ENCODE measurements at regions not wholly inside any gene's neighbourhood (a gene's known extent, or its start where the extent isn't known, plus 50 kb on each side); places are given as distances from the start of the nearest gene placed in this dataset.

DNA sequence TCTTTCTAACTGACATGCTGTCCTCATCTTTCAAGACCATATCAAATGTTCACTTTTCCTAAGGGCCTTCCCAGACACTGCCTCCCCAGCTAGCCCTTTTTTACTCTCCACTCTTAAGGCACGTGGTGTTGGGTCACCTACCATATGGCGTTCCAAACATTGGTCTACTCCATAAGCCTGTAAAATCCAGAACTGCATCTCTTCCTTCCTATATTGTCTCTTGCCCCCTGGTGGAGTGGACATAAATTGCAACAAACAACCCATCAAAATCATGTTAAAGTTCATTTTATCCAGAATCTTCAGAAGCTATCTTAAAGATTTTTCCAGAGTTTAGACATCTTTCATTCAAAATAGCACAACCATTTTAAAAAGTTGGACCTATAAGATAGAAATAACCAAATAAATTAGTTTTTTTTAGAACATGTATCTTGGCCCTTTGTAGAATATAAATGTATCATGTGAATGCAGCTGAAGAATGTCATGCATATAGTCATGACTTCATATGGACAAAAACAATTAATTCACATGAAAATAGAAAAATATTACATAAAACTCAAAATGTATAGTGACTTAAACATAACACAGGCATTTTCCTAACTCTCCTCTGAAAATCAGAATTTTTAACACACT is 180.6 kb upstream of the CHRM2 start:
- TF ChIP-seq POLR2A (IDR thresholded peaks at IDR 0.05; ENCODE audit: low read depth, low read length) = no peak
- peak; percentile 43 for TF ChIP-seq SMC3 (IDR thresholded peaks at IDR 0.05; ENCODE audit: low read depth, low read length)
- TF ChIP-seq, protein P1, sequence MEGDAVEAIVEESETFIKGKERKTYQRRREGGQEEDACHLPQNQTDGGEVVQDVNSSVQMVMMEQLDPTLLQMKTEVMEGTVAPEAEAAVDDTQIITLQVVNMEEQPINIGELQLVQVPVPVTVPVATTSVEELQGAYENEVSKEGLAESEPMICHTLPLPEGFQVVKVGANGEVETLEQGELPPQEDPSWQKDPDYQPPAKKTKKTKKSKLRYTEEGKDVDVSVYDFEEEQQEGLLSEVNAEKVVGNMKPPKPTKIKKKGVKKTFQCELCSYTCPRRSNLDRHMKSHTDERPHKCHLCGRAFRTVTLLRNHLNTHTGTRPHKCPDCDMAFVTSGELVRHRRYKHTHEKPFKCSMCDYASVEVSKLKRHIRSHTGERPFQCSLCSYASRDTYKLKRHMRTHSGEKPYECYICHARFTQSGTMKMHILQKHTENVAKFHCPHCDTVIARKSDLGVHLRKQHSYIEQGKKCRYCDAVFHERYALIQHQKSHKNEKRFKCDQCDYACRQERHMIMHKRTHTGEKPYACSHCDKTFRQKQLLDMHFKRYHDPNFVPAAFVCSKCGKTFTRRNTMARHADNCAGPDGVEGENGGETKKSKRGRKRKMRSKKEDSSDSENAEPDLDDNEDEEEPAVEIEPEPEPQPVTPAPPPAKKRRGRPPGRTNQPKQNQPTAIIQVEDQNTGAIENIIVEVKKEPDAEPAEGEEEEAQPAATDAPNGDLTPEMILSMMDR (conservative IDR thresholded peaks at IDR 0.05; ENCODE audit: low read depth, low read length) = peak; percentile 58
- no peak for TF ChIP-seq CEBPB (IDR thresholded peaks at IDR 0.05; ENCODE audit: low read depth, low read length)
- TF ChIP-seq, protein P2, sequence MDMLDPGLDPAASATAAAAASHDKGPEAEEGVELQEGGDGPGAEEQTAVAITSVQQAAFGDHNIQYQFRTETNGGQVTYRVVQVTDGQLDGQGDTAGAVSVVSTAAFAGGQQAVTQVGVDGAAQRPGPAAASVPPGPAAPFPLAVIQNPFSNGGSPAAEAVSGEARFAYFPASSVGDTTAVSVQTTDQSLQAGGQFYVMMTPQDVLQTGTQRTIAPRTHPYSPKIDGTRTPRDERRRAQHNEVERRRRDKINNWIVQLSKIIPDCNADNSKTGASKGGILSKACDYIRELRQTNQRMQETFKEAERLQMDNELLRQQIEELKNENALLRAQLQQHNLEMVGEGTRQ (IDR thresholded peaks at IDR 0.05; ENCODE audit: low read depth, low read length) = no peak
- TF ChIP-seq MAZ (IDR thresholded peaks at IDR 0.05; ENCODE audit: borderline replicate concordance, low read depth, low read length) = no peak
